Stimulated activated CD4-positive, alpha-beta T cell treated with anti-CD3 and anti-CD28 coated beads, Interleukin-1b, Interleukin-23, amount 100 ng/mL, for 24 hours (primary cell): ENCODE measurements at regions not wholly inside any gene's neighbourhood (a gene's known extent, or its start where the extent isn't known, plus 50 kb on each side); places are given as distances from the start of the nearest gene placed in this dataset.

Experiments used
- DNase-seq, 4 experiments: peaks; one replicate each; pipeline ENCODE4 v3.0.0-alpha.2; 2020; ENCODE audit warnings: low read depth in 4 of 4, low spot score in 1 of 4

- no peak for DNase-seq
Measured at GRCh38 chr7:22005151-22005550, 59.5 kb upstream of the CDCA7L start.

- DNase-seq: no peak
Measured at GRCh38 chr7:22002726-22003125, 57.0 kb upstream of the CDCA7L start.

GRCh38 chr7:22001345-22002004 is 55.8 kb upstream of the CDCA7L start:
- peak in 2 of 4 experiments; percentile 7 to 16 for DNase-seq

DNA sequence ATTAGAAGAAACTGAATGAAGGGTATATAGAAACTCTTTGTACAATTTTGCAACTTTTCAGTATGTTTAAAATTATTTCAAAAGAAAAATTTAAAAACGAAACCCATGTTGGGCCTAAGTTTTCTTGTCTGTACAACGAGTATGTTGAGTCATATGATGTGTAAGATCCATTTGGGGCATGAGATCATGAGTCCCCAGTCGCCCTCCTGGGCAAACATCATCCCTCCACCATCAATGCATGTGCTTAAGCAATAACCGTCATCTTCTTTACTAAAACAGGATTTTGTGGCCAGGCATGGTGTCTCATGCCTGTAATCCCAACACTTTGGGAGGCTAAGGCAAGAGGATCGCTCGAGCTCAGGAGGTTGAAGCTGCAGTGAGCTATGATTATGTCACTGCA is 54.2 kb upstream of the CDCA7L start:
- no peak for DNase-seq

GRCh38 chr7:21996641-21997040 is 50.9 kb upstream of the CDCA7L start:
- no peak for DNase-seq
